Fibroblast of lung (primary cell): ENCODE measurements at regions not wholly inside any gene's neighbourhood (a gene's known extent, or its start where the extent isn't known, plus 50 kb on each side); places are given as distances from the start of the nearest gene placed in this dataset.
"Not testable (repeated sequence)": the region's sequence is repeated elsewhere in the genome, so short reads cannot be mapped to it uniquely, and the experiment has no call there.

ENCODE experiments used
- DNase-seq, 2 donors: peaks; one replicate each; pipeline versions ENCODE4 v3.0.0 to v3.0.0-alpha.2; 2010; ENCODE audit warnings: low read depth in 2 of 2
- H2AFZ ChIP-seq: 2 replicates; pipeline ENCODE4 v1.5.1; 2012; ENCODE audit warnings: low read length, control low read depth, inconsistent platforms
- H3K27ac ChIP-seq: 2 replicates; pipeline ENCODE4 v1.5.1; 2011; ENCODE audit warnings: low read length, control low read depth; ENCODE audit not compliant: insufficient read depth
- H3K27me3 ChIP-seq: 2 replicates; pipeline ENCODE4 v1.5.1; 2011; ENCODE audit warnings: mild to moderate bottlenecking, low read length; ENCODE audit not compliant: control insufficient read depth, insufficient read depth
- H3K36me3 ChIP-seq: 2 replicates; pipeline ENCODE4 v1.5.1; 2011; ENCODE audit warnings: low read length; ENCODE audit not compliant: control insufficient read depth, insufficient read depth
- H3K4me1 ChIP-seq: 2 replicates; pipeline ENCODE4 v1.5.1; 2011; ENCODE audit warnings: low read length; ENCODE audit not compliant: control insufficient read depth, insufficient read depth; ENCODE audit errors: extremely low read depth
- H3K4me2 ChIP-seq: 2 replicates; pipeline ENCODE4 v1.5.1; 2011; ENCODE audit warnings: low read length, control low read depth; ENCODE audit not compliant: insufficient read depth; ENCODE audit errors: extremely low read depth
- H3K4me3 ChIP-seq, 4 experiments: fragments of 200-600 bp in 1 of 4; sonication (generic) in 1 of 4; replicated peaks in 1 of 4; 2 replicates each; pipeline ENCODE4 v1.5.1; 2011 to 2016; ENCODE audit warnings: low read length in 4 of 4, low read depth in 3 of 4, mild to moderate bottlenecking in 3 of 4, control low read depth in 2 of 4, inconsistent platforms in 1 of 4, mixed read lengths in 1 of 4; ENCODE audit not compliant: insufficient read depth in 1 of 4; ENCODE audit errors: control extremely low read depth in 1 of 4
- H3K79me2 ChIP-seq: 2 replicates; pipeline ENCODE4 v1.5.1; 2012; ENCODE audit warnings: mild to moderate bottlenecking, low read length, inconsistent platforms; ENCODE audit not compliant: control insufficient read depth, insufficient read depth
- H3K9ac ChIP-seq: 2 replicates; pipeline ENCODE4 v1.5.1; 2011; ENCODE audit warnings: mild to moderate bottlenecking, low read length, control low read depth; ENCODE audit not compliant: insufficient read depth
- H3K9me3 ChIP-seq: 2 replicates; pipeline ENCODE4 v1.5.1; 2012; ENCODE audit warnings: low read depth, low read length; ENCODE audit not compliant: control insufficient read depth, insufficient read depth
- H4K20me1 ChIP-seq: 2 replicates; pipeline ENCODE4 v1.5.1; 2011; ENCODE audit warnings: low read length; ENCODE audit not compliant: control insufficient read depth, insufficient read depth; ENCODE audit errors: extremely low read depth
- EZH2 ChIP-seq: IDR thresholded peaks from 2 replicates; pipeline ENCODE4 v1.5.1; 2012; ENCODE audit warnings: low read length, control low read depth, mild to moderate bottlenecking; ENCODE audit errors: missing control alignments
- TF ChIP-seq, protein P1 (sequence below), 2 donors: IDR thresholded peaks in 1 of 2; conservative IDR thresholded peaks in 1 of 2; 1 replicate in 1 of 2; 2 replicates in 1 of 2; pipeline ENCODE4 v1.5.1; 2011 to 2012; ENCODE audit warnings: low read length in 2 of 2, control low read depth in 1 of 2, inconsistent platforms in 1 of 2, low read depth in 1 of 2, mild to moderate bottlenecking in 1 of 2

DNA sequence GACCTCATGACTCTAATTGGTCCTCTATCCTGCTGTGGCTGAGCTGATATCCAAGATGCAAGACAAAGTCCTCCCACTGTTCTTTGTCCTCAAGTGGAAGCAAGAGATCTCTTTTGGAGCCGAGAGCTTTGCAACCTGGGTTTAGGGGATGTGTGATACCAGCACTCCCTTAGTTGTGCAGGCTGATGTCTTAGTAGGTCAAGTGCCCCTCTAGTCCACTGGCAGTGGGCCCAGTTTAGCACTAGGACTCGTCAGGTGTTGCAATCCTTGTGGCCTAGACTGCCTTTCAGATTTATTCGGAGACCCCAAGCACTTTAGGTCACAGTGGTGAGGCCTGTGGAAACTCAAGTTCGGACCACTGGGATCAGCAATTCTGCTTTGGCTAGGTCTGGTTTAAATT lies 64.0 kb downstream of the GPRASP3 start:
- DNase-seq, result no peak
- Histone ChIP-seq H3K4me3 (no peak overlapping the region), H4K20me1 (no peaks in the 10 kb centered on the region), H2AFZ (no peak overlapping the region), H3K9ac (no peak overlapping the region), H3K4me2 (no peak overlapping the region), H3K36me3 (no peaks in the 10 kb centered on the region), H3K4me1 (no peaks in the 10 kb centered on the region), H3K27ac (no peak overlapping the region), H3K9me3 (no peaks in the 10 kb centered on the region), H3K27me3 (no peaks in the 10 kb centered on the region), H3K79me2 (no peaks in the 10 kb centered on the region)
- TF ChIP-seq, protein P1, sequence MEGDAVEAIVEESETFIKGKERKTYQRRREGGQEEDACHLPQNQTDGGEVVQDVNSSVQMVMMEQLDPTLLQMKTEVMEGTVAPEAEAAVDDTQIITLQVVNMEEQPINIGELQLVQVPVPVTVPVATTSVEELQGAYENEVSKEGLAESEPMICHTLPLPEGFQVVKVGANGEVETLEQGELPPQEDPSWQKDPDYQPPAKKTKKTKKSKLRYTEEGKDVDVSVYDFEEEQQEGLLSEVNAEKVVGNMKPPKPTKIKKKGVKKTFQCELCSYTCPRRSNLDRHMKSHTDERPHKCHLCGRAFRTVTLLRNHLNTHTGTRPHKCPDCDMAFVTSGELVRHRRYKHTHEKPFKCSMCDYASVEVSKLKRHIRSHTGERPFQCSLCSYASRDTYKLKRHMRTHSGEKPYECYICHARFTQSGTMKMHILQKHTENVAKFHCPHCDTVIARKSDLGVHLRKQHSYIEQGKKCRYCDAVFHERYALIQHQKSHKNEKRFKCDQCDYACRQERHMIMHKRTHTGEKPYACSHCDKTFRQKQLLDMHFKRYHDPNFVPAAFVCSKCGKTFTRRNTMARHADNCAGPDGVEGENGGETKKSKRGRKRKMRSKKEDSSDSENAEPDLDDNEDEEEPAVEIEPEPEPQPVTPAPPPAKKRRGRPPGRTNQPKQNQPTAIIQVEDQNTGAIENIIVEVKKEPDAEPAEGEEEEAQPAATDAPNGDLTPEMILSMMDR (conservative IDR thresholded peaks at IDR 0.05 in 1 of 2, IDR thresholded peaks at IDR 0.05 in 1 of 2; ENCODE audit: low read depth in 1 of 2, low read length in 2 of 2), result no peak
- TF ChIP-seq EZH2, result no peak

- H3K27ac ChIP-seq, result no peak overlapping the region
- no peak overlapping the region for H3K9ac ChIP-seq
- no peaks in the 10 kb centered on the region for H3K79me2 ChIP-seq
- H3K4me2 ChIP-seq, result no peak overlapping the region
- no peaks in the 10 kb centered on the region for H3K36me3 ChIP-seq
- H2AFZ ChIP-seq, result no peak overlapping the region
- H3K9me3 ChIP-seq, result no peaks in the 10 kb centered on the region
- H3K27me3 ChIP-seq, result no peaks in the 10 kb centered on the region
- no peaks in the 10 kb centered on the region for H4K20me1 ChIP-seq
- no peaks in the 10 kb centered on the region for H3K4me1 ChIP-seq
- DNase-seq, result no peak
- H3K4me3 ChIP-seq, result no peak overlapping the region
- TF ChIP-seq, protein P1 (conservative IDR thresholded peaks at IDR 0.05 in 1 of 2, IDR thresholded peaks at IDR 0.05 in 1 of 2; ENCODE audit: low read depth in 1 of 2, low read length in 2 of 2), result no peak
- no peak for TF ChIP-seq EZH2
Observed at GRCh38 chrX:102787283-102787682, 66.7 kb downstream of the GPRASP3 start.

- Histone ChIP-seq H3K4me3 (no peak overlapping the region), H2AFZ (no peak overlapping the region), H3K4me2 (no peak overlapping the region), H4K20me1 (no peaks in the 10 kb centered on the region), H3K36me3 (no peaks in the 10 kb centered on the region), H3K4me1 (no peaks in the 10 kb centered on the region), H3K79me2 (no peaks in the 10 kb centered on the region), H3K27me3 (no peaks in the 10 kb centered on the region), H3K9me3 (no peaks in the 10 kb centered on the region), H3K27ac (no peak overlapping the region), H3K9ac (no peak overlapping the region)
- TF ChIP-seq EZH2, result no peak
- TF ChIP-seq, protein P1 (conservative IDR thresholded peaks at IDR 0.05 in 1 of 2, IDR thresholded peaks at IDR 0.05 in 1 of 2; ENCODE audit: low read depth in 1 of 2, low read length in 2 of 2), result no peak
- peak in 1 of 2 donors; percentile 34 for DNase-seq
Observed at GRCh38 chrX:102808336-102808735, 87.8 kb downstream of the GPRASP3 start.

DNA sequence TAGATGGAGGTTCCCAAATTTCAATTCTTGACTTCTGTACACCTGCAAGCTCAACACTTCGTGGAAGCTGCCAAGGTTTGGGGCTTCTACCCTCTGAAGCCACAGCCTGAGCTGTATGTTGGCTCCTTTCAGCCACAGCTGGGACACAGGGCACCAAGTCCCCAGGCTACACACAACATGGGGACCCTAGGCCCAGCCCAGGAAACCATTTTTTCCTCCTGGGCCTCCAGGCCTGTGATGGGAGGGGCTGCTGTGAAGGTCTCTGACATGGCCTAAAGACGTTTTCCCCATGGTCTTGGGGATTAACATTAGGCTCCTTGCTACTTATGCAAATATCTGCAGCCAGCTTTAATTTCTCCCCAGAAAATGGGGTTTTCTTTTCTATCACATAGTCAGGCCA lies 97.7 kb downstream of the GPRASP3 start:
- not testable (repeated sequence) for H3K27ac ChIP-seq, DNase-seq, H3K4me3 ChIP-seq, H4K20me1 ChIP-seq, H3K4me2 ChIP-seq, H3K27me3 ChIP-seq, H3K36me3 ChIP-seq, H3K4me1 ChIP-seq, H3K9me3 ChIP-seq, H3K9ac ChIP-seq, H3K79me2 ChIP-seq, H2AFZ ChIP-seq
